NCI-H82 treated with DMSO at 0.1 percent for 48 hours (cell line): ENCODE measurements at regions not wholly inside any gene's neighbourhood (a gene's known extent, or its start where the extent isn't known, plus 50 kb on each side); places are given as distances from the start of the nearest gene placed in this dataset.
"Not testable (repeated sequence)": the region's sequence is repeated elsewhere in the genome, so short reads cannot be mapped to it uniquely, and the experiment has no call there.

Experiments
- DNase-seq: peaks from one replicate; lab custom pipeline; 2025; ENCODE audit not compliant: unreplicated experiment; lab: John Stamatoyannopoulos, UW

DNA sequence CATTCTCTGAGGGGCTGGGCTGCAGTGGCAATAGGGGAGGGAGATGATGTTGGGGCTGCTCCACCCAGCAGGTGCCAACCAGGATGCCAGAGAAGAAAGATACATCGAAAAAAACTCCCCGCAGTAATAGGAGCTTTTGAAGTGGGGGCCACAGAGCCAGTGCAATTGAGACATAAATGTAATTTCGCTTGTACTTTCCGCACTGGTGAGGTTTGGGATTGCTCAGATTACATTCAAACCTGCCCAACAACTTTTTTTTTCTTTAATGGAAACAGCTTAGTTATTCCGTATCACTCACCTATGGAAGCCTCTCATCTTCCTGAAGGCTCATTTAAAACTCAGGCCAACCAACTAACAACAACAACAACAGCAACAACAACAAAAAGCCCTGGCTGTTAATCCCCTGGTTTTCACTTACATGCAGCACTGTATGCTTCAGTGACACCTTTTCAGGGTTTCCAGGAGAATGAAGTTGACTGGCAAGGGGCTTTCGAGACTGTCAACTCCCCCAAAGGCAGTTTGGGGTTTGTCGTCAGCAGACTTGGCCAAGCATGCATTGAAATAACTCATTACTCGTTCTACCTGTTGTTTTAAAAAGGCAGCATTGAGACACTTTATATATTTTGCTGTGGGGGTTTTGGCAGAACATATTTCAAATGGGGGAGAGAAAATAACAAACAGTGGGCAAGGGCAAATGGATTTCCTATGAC lies 163.8 kb downstream of the EBLN2 start:
- DNase-seq, result no peak

DNA sequence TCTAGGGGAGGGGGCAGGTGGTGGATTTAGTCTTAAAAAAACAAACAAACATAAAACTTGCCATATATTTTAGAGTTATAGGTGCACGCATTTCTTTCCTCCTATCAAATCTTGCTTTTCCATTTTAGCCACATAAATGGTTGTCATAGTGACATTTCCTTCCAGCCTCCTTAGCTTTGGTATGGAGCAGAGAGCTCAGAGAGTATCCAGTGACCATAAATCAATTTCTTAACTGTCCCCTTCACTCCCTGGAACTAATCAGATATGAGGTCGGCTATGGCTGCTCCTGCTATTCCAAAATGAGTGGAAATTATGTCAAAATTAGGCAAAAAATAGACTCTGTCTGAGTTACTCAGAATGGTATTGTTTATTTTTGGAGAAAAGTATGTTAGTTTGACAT lies 164.5 kb downstream of the EBLN2 start:
- no peak for DNase-seq

DNA sequence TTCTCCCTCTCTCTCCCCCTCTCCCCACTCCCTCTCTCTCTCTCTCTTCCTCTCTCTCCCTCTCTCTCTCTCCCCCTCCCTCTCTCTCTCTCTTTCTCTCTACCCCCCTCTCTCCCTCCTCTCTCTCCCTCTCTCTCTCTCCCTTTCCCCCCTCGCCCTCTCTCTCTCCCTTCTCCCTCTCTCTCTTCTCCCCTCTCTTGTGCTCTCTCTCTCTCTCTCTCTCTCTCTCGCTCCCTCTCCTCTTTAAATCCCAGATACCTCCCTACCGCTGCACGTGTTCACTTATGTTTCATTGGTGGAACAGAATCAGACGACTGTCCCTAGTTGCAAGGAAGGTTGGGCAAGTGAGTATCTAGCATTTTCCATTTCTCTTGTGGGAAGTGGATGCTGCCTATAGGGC lies 166.5 kb downstream of the EBLN2 start:
- no peak for DNase-seq

DNA sequence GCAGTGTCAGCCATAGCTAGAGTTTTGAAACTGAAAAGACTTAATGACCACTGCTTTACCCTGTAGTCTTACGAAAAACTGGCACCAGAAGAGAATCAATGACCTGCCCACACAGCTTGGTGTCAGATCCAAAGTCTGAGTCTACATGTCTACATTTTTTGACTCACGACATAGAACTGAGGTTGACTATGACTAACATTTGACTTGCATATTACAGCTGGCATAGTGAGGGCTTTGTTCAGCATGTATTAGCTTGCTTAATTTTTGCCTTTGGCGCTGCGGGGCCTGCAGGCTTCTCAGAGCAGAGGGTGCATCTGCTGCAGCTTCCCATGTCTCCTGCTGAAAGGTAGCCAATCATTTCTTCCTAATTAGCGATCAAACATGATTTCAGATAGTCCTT lies 167.0 kb downstream of the EBLN2 start:
- DNase-seq, result no peak

DNA sequence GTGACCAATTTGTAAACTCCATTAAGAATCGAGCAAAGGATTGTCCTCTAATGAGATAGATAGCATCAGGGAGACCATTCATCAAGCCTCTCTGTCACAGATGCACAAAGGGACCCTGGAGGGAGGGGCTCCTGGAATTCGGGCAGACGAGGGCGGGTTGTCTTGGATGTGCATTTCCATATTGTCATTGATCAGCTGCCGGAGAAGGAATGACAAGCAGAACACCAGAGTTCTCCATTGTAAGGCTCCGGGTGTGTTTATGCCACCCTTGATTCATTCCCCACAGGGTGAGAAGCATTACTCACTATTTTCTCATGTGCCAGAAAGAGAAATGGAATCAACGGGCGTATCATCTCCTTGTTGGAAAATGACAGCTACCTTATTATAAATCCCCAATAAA lies 167.5 kb downstream of the EBLN2 start:
- DNase-seq, result no peak

DNA sequence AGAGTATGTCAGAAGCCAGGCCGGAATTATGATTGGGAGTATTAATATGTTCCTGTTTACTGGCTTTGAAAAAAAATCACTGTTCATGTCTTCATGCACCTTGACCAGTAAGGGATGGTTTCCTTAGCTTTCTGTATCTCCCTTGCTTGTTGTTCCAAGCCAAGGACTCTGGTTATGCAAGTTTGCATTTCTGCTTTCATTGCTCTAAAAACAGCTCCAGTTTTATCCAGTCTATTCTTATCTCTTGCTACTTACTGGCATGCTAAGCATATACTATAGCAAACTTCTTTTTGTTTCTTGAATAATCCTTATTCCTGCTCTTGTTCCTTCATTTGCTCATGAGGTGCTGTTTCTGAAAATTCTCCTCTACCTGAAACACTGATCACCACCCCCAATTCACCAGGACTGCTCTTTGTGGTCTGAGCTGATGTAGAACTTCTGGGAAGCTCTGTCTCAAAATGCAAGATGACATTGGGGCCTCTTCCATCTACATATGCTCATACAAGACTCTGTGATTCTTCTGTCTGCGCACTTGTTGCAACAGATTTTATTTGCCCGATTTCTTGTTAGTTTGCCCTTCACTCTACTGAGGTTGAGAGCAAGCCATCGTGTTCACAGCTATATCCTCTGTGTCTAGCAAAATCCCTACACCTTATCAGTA lies 173.0 kb downstream of the EBLN2 start:
- DNase-seq, result no peak

DNA sequence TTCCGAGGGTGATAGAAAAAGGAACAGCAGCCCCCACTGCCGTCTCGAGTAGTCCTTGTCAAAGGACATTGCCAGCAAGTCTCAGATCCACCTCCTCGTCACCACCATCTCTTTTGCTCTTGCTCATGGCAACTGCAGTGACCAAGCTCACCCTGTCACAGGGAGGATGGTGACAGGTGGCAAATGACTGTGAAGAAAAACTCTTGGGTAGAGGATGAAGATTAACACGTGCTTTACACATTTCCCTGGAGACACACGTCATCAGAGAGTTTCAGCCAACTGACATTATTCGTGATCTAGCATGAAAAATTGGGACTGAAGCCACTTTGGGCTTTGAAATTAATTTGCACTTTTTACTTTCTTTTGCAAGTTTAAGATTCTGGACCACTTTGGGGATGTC lies 174.3 kb downstream of the EBLN2 start:
- no peak for DNase-seq

DNA sequence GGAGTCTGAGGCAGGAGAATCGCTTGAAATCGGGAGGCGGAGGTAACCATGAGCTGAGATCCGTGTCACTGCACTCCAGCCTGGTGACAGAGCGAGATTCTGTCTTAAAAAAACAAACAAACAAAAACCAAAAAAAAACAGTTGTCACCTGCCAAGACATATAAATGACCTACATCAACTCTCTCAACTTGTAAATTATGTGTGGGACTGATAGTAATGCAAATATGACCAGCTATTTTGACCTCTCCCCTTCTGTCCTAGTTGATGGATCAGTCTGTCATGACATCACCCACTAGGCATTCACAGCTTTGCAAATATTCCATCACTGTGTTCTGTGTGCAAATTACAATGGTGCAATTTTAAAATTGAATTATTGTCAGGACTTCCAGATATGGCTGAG lies 175.4 kb downstream of the EBLN2 start:
- no peak for DNase-seq

DNA sequence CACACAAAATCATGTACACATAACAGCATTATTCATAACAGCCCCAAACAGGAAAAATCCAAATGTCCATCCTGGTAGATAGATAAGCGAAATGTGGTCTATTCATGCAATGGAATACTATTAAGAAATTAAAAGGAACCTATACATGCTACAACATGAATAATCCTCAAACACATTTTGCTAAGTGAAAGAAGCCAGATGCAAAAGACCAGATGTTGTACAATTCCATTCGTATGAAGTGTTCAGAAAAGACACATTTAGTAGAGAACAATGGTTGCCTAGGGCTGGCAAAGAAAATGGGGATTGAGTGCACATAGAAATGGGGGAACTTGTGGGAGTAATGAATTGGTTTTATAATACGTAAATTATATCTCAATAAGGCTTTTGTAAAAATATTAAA lies 182.3 kb downstream of the EBLN2 start:
- no peak for DNase-seq

DNA sequence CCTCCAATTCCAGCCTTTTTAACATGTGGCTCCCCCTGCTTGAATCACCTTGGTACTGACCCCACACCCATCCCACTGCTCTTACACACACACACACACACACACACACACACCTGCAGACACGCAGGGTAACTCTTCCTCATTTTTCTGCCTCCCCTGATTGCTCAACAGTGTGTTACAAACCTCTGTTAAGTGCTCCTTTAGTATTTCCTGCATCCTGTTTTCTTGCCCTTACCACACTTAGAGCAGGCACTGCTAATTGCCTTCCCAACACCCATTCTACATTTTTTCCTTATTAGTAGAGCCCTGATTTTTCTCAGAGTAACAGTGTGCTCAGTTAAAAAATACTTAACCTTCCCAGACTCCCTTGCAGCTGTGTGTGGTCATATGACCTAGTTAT lies 184.0 kb downstream of the EBLN2 start:
- DNase-seq, result no peak

DNA sequence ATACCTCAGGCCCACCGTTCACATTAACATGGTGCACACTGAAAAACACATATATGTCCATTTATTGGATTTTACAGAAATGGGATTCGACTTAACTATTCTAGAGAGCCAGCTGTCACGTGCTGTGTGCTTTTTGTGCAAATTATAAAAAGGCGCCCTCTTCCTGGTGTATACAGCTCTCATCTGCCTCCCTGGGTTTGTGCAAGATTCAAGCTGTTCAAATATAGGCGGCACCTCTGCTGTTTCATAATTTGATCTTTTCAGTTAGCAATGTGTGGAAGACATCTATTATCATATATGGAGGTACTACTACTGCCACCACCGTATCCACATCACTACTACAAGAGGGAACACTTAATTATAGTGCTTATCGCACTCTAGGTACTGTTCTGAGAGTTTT lies 187.6 kb downstream of the EBLN2 start:
- no peak for DNase-seq

DNA sequence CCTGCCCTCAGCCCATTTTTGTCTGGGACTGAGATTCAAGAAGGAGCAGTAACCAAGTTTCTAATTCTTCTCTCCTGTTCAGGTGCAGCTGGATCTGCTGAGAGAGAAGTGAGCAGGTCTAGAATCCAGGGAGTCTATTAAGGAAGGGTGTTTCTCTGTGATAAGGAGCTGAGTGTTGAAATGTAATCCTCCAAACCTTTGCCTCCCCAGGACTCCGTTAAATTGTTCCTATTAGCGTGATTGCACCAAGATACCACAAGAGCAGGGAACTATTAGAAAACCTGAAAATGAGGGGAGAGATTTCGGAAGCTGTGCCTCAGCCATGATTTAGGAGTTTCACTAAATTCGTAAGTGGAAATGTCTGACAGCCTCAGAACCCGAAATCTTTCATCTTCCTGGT lies 192.6 kb downstream of the EBLN2 start:
- no peak for DNase-seq

DNA sequence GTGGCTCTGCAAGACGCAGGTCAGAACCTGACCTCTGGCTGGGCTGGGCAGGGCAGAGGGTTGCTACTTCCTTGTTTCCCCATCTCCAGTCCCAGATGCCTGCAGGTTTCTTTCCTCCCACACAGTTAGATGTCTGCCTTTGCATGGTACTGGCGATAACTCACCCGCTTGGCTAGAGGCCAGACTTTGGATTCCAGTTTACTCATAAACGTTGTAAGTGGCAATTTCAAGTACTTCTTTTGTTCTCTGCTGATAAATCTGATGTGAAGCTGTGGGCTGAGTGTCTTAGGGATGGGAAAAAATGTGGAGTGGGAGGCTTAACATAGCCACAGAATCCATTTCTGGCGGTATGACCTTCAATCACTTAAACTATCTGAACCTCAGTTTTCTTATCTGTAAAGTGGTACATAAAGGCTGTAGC lies 194.2 kb downstream of the EBLN2 start:
- DNase-seq, result no peak

DNA sequence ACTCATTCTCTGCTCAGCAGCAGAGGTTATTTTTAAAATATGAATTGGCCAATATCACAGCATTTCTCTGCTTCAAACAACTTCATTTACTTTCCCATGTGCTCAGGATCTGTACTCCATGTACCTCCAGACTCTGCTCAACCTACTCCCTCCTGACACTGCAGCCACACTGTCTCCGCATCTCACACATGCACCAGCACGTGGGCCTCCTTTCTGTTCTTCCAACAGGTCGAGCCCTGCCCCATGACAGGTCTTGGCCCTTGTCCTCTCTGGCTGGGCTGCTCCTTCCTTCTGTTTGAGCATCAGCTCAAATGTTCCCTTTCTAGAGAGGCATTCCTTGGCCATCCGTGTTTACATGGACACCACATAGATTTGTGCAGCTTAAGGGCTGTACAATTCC lies 195.7 kb downstream of the EBLN2 start:
- DNase-seq, result no peak

DNA sequence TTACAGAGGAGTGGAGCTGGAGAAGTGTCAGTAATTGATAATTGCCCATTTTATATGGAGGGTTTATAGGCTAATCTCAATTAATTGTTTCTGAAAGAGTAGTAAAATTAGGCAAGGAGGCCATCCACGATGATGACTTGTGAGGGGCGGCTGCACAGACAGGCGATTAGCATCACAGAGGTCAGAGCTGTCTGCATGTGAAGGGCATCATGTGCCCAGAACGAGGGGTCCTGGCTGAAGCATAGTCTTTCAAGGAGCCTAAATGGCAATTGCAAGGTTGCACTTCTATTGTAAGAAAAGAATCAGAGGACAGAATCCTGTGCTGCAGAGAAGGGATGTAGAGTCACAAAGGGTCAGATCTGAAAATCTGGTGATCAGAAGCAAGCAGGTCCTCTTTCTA lies 196.6 kb downstream of the EBLN2 start:
- DNase-seq, result no peak

DNA sequence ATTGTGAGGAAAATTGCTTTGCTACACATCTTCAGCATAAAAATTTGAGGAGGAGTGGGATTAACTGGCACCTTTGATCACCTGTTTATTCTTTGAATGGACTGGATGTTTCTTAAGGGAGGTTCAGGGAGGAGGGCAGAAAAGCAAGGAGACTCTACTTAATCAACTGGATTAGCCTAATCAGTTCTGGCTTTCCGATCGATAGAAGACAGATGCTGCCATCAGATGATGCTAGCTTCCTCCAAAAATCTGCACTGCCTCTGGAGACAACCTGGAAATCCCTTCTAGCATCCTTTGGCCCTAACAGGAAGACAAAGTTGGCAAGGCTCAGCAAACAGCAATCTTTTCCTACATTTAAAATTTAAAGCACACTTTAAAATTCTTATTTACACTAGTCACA lies 197.8 kb downstream of the EBLN2 start:
- DNase-seq, result peak; percentile 93

DNA sequence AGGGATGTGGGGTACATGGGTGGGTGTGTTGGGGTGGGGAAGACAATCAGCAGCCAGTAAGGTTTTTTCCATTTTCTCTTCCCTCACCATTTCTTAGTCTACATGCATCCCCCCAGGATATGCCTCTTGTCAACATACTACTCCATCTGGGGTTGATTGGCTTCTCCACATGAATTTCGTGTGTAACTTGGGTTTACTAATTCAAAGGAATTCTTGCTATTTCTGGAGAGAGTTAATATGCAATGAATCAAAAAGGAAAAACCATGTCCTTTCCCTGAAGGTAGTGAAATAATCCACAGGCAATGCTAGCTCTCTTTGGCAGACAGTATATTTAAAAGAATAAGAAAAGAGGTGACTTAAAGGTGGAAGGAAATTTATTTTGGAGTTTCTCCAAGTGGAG lies 198.4 kb downstream of the EBLN2 start:
- no peak for DNase-seq

DNA sequence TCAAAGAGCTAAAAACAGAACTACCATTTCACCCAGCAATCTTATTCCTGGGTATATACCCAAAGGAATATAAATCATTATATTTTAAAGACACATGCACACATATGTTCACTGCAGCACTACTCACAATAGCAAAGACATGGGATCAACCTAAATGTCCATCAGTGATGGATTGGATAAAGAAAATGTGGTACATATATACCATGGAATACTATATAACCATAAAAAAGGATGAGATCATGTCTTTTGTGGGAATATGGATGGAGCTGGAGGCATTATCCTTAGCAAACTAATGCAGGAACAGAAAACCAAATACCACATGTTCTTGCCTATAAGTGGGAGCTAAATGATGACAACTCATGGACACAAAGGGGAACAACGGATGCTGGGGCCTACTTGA lies 205.1 kb downstream of the EBLN2 start:
- not testable (repeated sequence) for DNase-seq

DNA sequence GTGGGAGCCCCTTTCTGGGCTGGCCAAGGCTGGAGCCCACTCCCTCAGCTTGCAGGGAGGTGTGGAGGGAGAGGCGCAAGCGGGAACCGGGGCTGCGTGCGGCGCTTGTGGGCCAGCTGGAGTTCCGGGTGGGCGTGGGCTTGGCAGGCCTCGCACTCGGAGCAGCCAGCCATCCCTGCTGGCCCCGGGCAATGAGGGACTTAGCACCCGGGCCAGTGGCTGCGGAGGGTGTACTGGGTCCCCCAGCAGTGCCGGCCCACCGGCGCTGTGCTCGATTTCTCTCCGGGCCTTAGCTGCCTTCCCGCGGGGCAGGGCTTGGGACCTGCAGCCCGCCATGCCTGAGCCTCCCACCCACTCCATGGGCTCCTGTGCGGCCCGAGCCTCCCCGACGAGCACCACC lies 207.7 kb downstream of the EBLN2 start:
- DNase-seq, result not testable (repeated sequence)

DNA sequence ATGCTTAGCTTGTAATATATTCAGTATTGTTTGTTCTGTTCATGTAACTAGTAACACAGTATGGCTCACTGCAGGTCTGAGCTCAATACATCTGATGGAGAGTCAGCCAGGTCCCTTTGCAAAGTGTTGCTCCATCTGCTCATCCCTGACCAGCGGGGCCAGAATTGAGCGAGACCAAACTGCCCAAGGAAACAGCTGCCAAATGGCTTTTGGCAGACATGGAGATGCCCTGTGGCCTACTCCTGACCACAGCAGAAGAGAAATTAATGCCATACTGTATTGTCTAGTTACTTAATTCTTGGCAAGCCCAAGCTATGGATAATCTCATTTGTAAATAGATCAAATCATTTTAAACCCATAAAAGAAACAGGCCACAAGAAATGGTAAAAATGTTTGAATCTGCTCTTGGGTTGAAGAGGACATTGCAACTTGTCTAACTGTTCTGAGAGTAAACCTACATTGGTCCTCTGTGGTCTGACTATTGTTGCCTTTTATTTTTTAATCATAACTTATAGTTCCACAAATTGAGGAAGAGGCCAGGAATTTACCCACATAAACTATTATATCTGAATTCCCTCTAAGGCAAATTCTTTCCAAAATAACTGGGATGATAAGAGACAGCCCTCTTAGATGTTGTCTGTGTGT lies 209.5 kb downstream of the EBLN2 start:
- no peak for DNase-seq

DNA sequence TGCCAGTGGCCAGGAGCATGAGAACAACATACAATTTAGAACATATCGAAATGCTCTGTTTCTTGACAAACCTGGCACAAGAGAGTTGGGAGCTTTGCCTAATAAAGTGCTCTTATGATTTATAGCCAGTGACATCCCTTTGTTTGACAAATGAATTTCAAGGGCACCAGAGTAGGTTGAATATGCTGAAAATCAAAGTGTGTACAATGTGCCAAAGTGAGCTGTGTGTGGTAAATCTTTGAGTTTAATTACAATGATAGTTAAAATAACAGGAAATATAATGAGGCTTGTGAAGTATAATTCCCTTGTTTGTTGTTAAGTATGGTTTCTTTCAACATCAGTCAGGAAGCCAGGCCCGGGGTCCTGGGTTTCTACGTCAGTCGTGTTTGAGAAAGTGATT lies 211.9 kb downstream of the EBLN2 start:
- no peak for DNase-seq

DNA sequence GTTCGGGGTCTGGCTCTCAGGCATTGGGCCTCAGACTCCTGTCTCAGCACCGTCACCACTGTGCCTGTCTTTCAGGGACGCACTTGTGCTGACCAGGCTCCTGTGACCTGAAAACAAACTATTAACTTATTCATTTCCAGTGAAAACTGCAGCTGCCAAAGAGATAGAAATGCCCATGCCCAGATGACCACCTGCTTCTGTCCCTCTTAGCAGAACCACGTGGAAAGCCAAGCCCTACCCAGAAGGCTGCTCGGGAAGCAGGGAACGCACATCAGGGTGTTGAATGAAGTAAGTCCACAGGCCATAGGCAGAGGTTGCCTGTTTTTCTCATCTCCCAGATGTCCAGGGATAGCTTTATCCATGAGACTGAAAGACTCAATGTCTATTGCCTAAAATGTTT lies 219.3 kb downstream of the EBLN2 start:
- DNase-seq, result no peak

DNA sequence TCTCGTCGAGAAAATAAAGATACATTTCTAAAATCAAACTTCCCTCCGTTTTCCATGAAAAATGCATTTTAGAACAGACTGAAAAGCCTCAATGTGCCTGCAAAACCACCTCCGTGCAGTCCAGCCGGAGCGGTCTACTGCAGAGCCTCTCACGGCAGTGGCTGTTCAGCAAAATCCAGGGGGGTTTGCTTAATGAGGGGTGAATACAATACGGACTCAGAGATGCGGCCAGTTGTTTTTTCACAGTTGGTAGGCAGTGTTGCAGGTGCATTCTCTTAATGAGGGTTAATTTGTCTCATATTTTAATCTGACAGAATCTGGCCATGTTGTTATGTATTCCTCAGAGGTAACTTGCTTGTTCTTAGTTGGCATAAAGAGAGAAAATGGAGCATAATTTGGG lies 223.0 kb downstream of the EBLN2 start:
- DNase-seq, result no peak
